Fibroblast of lung (primary cell): ENCODE measurements at regions not wholly inside any gene's neighbourhood (a gene's known extent, or its start where the extent isn't known, plus 50 kb on each side); places are given as distances from the start of the nearest gene placed in this dataset.

Source experiments
- DNase-seq, 2 donors: peaks; one replicate each; pipeline versions ENCODE4 v3.0.0 to v3.0.0-alpha.2; 2010; ENCODE audit warnings: low read depth in 2 of 2
- H2AFZ ChIP-seq: 2 replicates; pipeline ENCODE4 v1.5.1; 2012; ENCODE audit warnings: low read length, control low read depth, inconsistent platforms
- H3K27ac ChIP-seq: 2 replicates; pipeline ENCODE4 v1.5.1; 2011; ENCODE audit warnings: low read length, control low read depth; ENCODE audit not compliant: insufficient read depth
- H3K27me3 ChIP-seq: 2 replicates; pipeline ENCODE4 v1.5.1; 2011; ENCODE audit warnings: mild to moderate bottlenecking, low read length; ENCODE audit not compliant: control insufficient read depth, insufficient read depth
- H3K36me3 ChIP-seq: 2 replicates; pipeline ENCODE4 v1.5.1; 2011; ENCODE audit warnings: low read length; ENCODE audit not compliant: control insufficient read depth, insufficient read depth
- H3K4me1 ChIP-seq: 2 replicates; pipeline ENCODE4 v1.5.1; 2011; ENCODE audit warnings: low read length; ENCODE audit not compliant: control insufficient read depth, insufficient read depth; ENCODE audit errors: extremely low read depth
- H3K4me2 ChIP-seq: 2 replicates; pipeline ENCODE4 v1.5.1; 2011; ENCODE audit warnings: low read length, control low read depth; ENCODE audit not compliant: insufficient read depth; ENCODE audit errors: extremely low read depth
- H3K4me3 ChIP-seq, 4 experiments: fragments of 200-600 bp in 1 of 4; sonication (generic) in 1 of 4; replicated peaks in 1 of 4; 2 replicates each; pipeline ENCODE4 v1.5.1; 2011 to 2016; ENCODE audit warnings: low read length in 4 of 4, low read depth in 3 of 4, mild to moderate bottlenecking in 3 of 4, control low read depth in 2 of 4, inconsistent platforms in 1 of 4, mixed read lengths in 1 of 4; ENCODE audit not compliant: insufficient read depth in 1 of 4; ENCODE audit errors: control extremely low read depth in 1 of 4
- H3K79me2 ChIP-seq: 2 replicates; pipeline ENCODE4 v1.5.1; 2012; ENCODE audit warnings: mild to moderate bottlenecking, low read length, inconsistent platforms; ENCODE audit not compliant: control insufficient read depth, insufficient read depth
- H3K9ac ChIP-seq: 2 replicates; pipeline ENCODE4 v1.5.1; 2011; ENCODE audit warnings: mild to moderate bottlenecking, low read length, control low read depth; ENCODE audit not compliant: insufficient read depth
- H3K9me3 ChIP-seq: 2 replicates; pipeline ENCODE4 v1.5.1; 2012; ENCODE audit warnings: low read depth, low read length; ENCODE audit not compliant: control insufficient read depth, insufficient read depth
- H4K20me1 ChIP-seq: 2 replicates; pipeline ENCODE4 v1.5.1; 2011; ENCODE audit warnings: low read length; ENCODE audit not compliant: control insufficient read depth, insufficient read depth; ENCODE audit errors: extremely low read depth
- EZH2 ChIP-seq: IDR thresholded peaks from 2 replicates; pipeline ENCODE4 v1.5.1; 2012; ENCODE audit warnings: low read length, control low read depth, mild to moderate bottlenecking; ENCODE audit errors: missing control alignments
- TF ChIP-seq, protein P1 (sequence below), 2 donors: IDR thresholded peaks in 1 of 2; conservative IDR thresholded peaks in 1 of 2; 1 replicate in 1 of 2; 2 replicates in 1 of 2; pipeline ENCODE4 v1.5.1; 2011 to 2012; ENCODE audit warnings: low read length in 2 of 2, control low read depth in 1 of 2, inconsistent platforms in 1 of 2, low read depth in 1 of 2, mild to moderate bottlenecking in 1 of 2

- no peaks in the 10 kb centered on the region for H3K9me3 ChIP-seq
- TF ChIP-seq EZH2 = no peak
- TF ChIP-seq, protein P1, sequence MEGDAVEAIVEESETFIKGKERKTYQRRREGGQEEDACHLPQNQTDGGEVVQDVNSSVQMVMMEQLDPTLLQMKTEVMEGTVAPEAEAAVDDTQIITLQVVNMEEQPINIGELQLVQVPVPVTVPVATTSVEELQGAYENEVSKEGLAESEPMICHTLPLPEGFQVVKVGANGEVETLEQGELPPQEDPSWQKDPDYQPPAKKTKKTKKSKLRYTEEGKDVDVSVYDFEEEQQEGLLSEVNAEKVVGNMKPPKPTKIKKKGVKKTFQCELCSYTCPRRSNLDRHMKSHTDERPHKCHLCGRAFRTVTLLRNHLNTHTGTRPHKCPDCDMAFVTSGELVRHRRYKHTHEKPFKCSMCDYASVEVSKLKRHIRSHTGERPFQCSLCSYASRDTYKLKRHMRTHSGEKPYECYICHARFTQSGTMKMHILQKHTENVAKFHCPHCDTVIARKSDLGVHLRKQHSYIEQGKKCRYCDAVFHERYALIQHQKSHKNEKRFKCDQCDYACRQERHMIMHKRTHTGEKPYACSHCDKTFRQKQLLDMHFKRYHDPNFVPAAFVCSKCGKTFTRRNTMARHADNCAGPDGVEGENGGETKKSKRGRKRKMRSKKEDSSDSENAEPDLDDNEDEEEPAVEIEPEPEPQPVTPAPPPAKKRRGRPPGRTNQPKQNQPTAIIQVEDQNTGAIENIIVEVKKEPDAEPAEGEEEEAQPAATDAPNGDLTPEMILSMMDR (conservative IDR thresholded peaks at IDR 0.05 in 1 of 2, IDR thresholded peaks at IDR 0.05 in 1 of 2; ENCODE audit: low read depth in 1 of 2, low read length in 2 of 2) = no peak
- H3K4me3 ChIP-seq = no peak overlapping the region
- DNase-seq = no peak
- no peak overlapping the region for H3K4me2 ChIP-seq
- H3K4me1 ChIP-seq = no peaks in the 10 kb centered on the region
- no peak overlapping the region for H3K27ac ChIP-seq
- no peaks in the 10 kb centered on the region for H3K36me3 ChIP-seq
- no peaks in the 10 kb centered on the region for H4K20me1 ChIP-seq
- no peaks in the 10 kb centered on the region for H3K79me2 ChIP-seq
- H2AFZ ChIP-seq = no peak overlapping the region
- no peak overlapping the region for H3K9ac ChIP-seq
- H3K27me3 ChIP-seq = no peaks in the 10 kb centered on the region
These were observed 102.0 kb upstream of the ARHGAP24 start for GRCh38 chr4:85372966-85373365.

DNA sequence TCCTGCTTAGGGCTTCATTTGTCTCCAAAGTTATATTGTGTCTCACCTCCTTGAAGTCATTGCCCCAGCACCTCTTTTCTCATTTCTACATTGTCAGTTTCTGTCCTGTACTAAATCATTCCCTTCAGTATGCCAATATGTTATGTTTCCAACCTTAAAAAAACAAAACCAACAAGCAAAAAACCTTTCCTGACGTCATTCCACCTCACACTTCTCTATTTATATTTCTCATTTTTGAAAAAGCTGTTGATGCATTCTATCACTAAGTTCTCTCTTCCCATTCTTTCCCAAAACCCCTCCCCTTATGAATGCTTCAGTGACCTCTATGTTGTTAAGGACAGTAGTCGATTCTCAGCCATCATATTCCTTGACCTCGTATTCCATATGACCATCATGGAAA is 98.7 kb upstream of the ARHGAP24 start:
- H3K9me3 ChIP-seq = no peaks in the 10 kb centered on the region
- H3K4me3 ChIP-seq = no peak overlapping the region
- H2AFZ ChIP-seq = no peak overlapping the region
- H3K9ac ChIP-seq = no peak overlapping the region
- no peak for DNase-seq
- H4K20me1 ChIP-seq = no peaks in the 10 kb centered on the region
- no peaks in the 10 kb centered on the region for H3K4me1 ChIP-seq
- H3K27me3 ChIP-seq = no peaks in the 10 kb centered on the region
- no peaks in the 10 kb centered on the region for H3K79me2 ChIP-seq
- H3K36me3 ChIP-seq = no peaks in the 10 kb centered on the region
- TF ChIP-seq, protein P1 (conservative IDR thresholded peaks at IDR 0.05 in 1 of 2, IDR thresholded peaks at IDR 0.05 in 1 of 2; ENCODE audit: low read depth in 1 of 2, low read length in 2 of 2) = no peak
- TF ChIP-seq EZH2 = no peak
- H3K27ac ChIP-seq = no peak overlapping the region
- no peak overlapping the region for H3K4me2 ChIP-seq

DNA sequence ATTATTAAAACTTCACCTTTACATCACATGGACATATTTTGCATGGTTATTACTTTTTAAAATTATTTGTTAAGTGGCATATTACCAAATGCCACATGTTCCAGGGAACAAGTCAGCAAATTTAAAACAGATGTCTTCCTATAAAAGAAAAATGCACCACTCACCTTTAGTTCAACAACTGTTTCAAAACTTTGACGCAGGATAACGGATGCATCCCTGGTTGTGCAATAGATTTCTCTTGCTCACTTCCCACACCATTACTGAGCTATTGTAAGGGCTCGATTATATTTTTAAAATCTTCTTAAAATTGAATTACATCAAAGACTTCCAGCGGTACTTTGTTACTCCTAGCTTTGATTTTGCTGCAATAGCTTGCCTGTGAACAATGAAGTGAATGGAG is 93.0 kb upstream of the ARHGAP24 start:
- Histone ChIP-seq H3K79me2 (no peaks in the 10 kb centered on the region), H3K4me1 (no peaks in the 10 kb centered on the region), H3K27me3 (no peaks in the 10 kb centered on the region), H2AFZ (no peak overlapping the region), H3K4me3 (no peak overlapping the region), H3K9me3 (no peaks in the 10 kb centered on the region), H3K36me3 (no peaks in the 10 kb centered on the region), H3K9ac (no peak overlapping the region), H3K27ac (no peak overlapping the region), H3K4me2 (no peak overlapping the region), H4K20me1 (no peaks in the 10 kb centered on the region)
- TF ChIP-seq, protein P1 (conservative IDR thresholded peaks at IDR 0.05 in 1 of 2, IDR thresholded peaks at IDR 0.05 in 1 of 2; ENCODE audit: low read depth in 1 of 2, low read length in 2 of 2) = no peak
- TF ChIP-seq EZH2 = no peak
- no peak for DNase-seq
